ENCODE measurements at regions not wholly inside any gene's neighbourhood (a gene's known extent, or its start where the extent isn't known, plus 50 kb on each side); places are given as distances from the start of the nearest gene placed in this dataset.
"Not testable (repeated sequence)": the region's sequence is repeated elsewhere in the genome, so short reads cannot be mapped to it uniquely, and the experiment has no call there.

- no peak for DNase-seq
These were observed 1314.6 kb upstream of the TMEM132C start for GRCh38 chr12:126952096-126953007.

DNA sequence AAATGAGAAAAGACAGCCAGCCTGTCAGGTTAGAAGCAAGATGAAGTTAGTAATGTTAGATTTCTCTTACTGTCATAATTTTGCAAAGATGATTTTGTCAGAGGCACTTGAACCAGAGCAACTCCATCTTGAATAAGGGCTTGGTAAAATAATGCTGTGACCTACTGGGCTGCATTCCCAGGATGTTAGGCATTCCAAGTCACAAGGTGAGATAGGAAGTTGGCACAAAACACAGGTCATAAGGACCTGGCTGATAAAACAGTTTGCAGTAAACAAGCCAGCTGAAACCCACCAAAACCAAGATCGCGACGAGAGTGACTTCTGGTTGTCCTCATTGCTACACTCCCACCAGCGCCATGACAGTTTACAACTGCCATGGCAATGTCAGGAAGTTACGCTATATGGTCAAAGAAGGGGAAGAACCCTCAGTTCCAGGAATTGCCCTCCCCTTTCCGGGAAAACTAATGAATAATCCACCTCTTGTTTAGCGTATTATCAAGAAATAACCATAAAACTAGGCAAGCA is 1313.5 kb upstream of the TMEM132C start:
- no peak for DNase-seq

DNA sequence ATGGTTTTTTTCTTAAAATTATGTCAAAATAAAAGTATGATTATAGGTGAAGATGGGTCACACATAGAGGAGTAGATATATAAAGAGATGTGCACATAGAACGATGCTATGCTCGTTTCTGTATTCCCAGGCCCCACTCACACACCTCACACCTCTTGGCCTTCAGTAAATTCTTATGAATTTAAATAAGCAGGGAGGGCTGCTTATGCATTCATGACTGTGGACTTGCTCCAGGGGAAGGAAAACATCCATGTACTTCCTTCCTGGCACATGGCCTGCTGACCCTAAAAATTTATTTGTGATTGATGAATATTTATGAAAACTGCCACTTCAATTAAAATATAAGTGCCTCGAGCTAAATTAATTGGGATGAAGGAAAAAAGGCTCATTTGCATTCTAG is 1306.7 kb upstream of the TMEM132C start:
- DNase-seq: no peak

DNA sequence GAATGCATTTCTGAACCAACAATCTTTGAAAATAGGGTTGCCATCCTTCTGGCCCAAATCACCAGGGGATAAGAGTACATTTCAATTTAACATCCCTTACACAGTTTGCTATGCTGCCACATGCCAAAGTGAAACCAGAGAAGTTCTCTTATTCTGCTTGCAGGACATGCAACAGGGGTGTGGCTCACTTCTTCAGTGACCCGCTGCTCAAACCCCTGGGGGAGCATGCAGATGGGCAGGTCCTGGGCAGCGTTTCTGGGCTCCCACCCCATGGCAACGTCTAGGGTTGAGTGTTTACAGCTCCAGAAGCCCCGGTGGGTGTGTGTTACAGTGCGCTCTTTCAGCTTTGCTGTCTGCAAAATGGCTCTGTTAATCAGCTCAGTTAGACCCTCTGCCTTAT is 1306.3 kb upstream of the TMEM132C start:
- DNase-seq: no peak

- no peak for DNase-seq
These were observed 1303.1 kb upstream of the TMEM132C start for GRCh38 chr12:126963825-126964224.

GRCh38 chr12:126966498-126966897 is 1300.5 kb upstream of the TMEM132C start:
- no peak for DNase-seq

GRCh38 chr12:126967152-126967551 is 1299.8 kb upstream of the TMEM132C start:
- no peak for DNase-seq

GRCh38 chr12:126974779-126975178 is 1292.2 kb upstream of the TMEM132C start:
- DNase-seq: no peak

- DNase-seq: no peak
These were observed 1290.4 kb upstream of the TMEM132C start for GRCh38 chr12:126976579-126976978.

DNA sequence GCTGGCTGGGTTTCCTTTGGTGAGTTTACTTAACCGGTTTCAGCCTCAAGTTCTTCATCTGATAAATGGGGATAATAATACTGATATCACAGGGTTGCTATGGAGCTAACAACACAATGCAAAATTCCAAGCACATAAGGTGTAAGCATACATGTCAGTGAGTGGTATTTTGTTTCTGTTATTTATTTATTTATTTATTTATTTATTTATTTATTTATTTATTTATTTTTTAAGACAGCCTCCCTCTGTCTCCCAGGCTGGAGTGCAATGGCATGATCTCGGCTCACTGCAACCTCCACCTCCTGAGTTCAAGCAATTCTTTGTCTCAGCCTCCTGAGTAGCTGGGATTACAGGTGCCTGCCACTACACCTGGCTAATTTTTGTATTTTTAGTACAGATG is 1287.4 kb upstream of the TMEM132C start:
- not testable (repeated sequence) for DNase-seq

- no peak for DNase-seq
These were observed 1284.3 kb upstream of the TMEM132C start for GRCh38 chr12:126982707-126983106.

GRCh38 chr12:126983735-126984134 is 1283.2 kb upstream of the TMEM132C start:
- not testable (repeated sequence) for DNase-seq

GRCh38 chr12:126985663-126986062 is 1281.3 kb upstream of the TMEM132C start:
- not testable (repeated sequence) for DNase-seq

DNA sequence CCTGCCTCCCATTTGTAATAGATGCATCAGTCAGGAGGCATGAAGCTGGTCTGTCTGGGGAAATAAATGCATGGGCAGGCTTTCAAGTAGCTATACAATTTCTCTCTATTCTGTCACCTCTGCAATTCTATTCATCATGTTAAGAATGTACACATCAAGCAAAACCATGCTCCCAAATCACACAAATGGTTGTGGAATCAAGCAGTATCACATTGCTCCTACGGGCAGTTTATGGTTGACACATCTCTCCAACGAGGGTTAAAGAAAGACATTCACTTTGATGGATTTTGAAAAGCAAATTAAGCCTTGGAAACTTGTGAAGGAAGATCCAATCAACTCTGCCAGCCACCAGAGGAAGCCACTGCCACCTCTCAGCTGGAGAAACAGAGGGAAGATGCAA is 1277.4 kb upstream of the TMEM132C start:
- no peak for DNase-seq

GRCh38 chr12:126993898-126994297 is 1273.1 kb upstream of the TMEM132C start:
- no peak for DNase-seq

GRCh38 chr12:126994599-126994998 is 1272.4 kb upstream of the TMEM132C start:
- no peak for DNase-seq

DNA sequence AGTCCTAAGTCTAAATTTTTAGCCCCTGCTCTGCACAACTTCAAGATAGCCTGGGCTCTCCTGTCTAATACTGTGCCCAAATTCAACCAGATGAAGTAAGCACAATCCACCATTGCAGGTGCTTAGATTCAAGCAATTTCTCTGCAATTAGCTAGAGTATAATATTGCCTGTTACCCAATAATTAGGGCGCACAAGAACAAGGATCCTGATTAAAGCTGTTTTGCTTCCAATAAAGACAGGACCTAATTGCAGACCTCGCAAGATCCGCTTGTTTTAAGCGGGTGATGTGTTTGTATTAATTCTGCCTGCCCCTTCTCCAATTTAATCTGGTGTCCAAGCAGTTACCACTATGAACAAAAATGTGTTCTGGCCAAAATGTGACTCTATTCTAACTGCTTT is 1268.9 kb upstream of the TMEM132C start:
- no peak for DNase-seq

DNA sequence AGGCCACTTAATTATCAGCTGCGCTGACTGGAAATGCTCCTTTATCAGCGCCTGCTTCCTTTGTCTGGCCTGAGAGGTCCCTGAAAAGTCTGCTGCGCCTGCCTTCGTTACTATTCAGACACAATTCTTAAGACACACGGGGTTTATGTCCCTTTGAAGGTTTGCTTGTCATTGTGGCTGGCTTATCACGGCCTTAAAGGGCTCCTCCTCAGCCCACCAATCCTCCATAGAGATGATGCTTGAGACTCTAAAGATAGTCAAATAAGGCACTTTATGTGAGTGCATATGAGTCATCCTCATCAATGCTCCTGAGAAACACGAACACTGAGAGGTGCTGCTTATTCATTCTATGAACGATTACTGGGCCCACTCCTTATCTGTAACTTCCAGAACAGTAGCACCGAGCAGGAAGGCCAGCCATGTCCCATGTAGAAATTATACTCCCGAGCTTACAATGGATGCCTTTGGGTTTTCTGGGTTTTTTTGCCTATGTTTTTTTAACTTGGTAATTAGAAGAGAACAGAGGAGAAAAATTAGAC is 1268.2 kb upstream of the TMEM132C start:
- no peak for DNase-seq

DNA sequence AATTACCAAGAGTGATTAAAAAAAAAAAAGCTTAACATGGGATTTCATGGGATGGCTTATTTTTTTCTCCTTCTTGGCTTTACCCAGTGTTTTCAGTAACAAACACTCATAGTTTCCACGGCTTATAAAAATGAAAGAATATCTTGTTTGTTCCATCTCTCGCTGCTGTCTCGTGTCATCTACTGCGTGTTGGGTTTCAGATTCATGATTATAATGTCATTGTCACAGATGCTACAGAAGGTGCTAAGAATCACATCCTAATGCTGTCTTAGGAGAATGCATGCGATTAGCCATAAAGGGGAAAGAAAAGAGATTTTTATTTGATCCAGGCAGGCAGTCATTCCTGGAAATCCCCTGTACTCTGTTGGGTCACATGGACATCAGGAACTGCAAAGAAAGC is 1267.6 kb upstream of the TMEM132C start:
- no peak for DNase-seq

DNA sequence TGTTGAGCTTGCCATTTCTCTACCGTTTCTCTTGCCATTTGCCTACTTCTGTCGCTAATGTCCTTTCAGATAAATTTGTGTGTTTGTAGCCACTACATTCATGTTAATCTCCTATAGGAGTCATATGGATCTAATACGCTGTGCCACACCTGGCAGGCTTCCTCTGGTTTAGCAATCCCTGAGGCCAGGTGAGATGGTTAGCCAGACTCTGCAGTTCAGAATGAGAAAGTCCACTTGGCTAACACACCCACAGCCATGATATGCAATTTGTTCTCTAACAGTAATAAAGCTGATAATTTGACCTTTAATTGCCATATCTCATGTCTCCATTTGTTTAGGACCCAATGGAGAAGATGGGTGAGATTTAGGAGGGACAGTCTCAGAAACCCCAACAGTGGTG is 1261.6 kb upstream of the TMEM132C start:
- DNase-seq: no peak

DNA sequence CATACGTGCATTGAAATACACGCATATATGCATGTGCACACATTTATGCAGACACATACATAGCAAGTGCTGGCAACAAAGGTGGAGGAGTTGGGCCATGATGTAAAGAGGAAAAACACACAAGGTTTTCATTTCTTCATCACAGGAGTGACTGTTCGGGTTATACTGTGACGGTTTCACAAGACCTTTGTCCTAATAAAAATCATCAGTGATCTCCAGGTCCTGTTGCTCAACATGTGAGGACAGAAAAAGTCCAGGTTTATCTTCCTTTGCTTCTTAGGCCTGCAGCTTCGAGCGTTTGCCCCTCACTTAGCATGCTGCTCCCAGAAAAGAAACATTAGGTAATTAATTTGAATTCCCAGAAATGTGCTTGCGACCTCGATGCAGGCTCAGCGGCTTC is 1260.0 kb upstream of the TMEM132C start:
- no peak for DNase-seq

DNA sequence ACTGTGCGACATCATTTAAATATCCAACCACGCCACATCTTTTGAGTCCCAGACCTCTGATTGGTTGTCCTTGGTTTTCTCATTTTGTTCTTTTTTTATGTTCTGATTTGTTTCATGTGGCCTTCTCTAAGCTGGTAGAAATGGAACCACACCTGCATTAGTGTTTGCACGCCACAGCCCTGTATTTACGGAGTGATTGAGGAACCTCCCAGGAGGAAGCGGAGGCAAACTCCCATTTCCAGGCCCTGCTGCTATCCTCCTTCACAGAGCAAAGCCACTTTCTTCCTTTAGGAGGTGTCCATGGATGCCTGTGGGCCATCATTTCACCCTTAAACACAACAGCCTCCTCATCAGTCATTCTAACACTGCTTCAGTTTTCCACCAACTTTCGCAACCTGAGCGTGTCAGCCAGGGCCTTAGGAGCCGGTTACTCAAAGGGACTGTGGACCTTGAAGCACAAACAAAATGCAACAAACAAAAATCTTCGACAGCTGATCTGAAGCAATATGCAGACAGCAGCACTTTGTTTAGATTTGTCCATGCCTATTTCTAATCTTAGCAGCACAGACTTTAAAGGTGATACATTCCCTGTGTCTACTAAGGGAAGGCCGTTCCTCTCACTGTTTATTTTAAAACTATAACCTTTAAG is 1258.1 kb upstream of the TMEM132C start:
- DNase-seq: no peak

DNA sequence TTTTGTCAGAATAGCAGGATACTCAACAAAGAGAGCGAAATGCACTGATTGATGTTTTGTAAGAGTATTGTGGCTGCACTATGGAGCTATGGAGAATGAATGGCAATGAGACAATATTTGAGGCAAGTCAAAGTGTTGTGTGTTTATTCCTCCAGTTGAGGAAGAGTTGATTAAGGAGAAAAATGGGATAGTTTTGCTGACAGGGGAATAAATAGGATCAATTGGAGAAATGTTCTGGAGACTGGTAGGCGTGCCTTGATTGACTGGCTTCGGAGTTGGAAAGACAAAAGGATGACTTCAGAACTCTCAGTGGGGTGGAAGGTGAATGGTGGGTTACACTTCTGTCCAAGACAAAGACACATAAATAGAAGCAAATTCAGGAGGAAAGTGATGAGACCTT is 1254.9 kb upstream of the TMEM132C start:
- no peak for DNase-seq

DNA sequence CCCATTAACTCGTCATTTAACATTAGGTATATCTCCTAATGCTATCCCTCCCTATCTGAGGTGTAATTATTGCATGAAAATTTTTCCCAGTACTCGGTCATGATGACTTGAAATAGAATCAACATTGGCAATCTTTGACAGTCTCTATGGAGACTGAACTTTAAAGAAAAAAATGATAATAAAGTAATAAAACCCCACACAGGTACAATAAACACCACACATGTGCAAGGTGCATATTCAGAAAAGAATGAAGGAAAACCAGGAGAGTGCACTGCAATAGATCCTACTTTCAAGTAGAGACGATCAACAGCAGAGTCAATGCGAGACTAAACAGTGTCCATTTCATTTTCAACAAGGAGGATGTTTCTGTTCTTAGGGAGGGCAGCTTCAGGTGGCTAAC is 1253.8 kb upstream of the TMEM132C start:
- no peak for DNase-seq
